Endodermal cell (in vitro differentiated cells): ENCODE measurements at regions not wholly inside any gene's neighbourhood (a gene's known extent, or its start where the extent isn't known, plus 50 kb on each side); places are given as distances from the start of the nearest gene placed in this dataset.

Source experiments
- DNase-seq: peaks from one replicate; pipeline ENCODE4 v3.0.0-alpha.2; 2017
- H3K27ac ChIP-seq: 2 replicates; pipeline ENCODE4 v1.5.1; 2013; ENCODE audit warnings: mild to moderate bottlenecking, low read depth, low read length, moderate library complexity
- H3K27me3 ChIP-seq: 2 replicates; pipeline ENCODE4 v1.6.1; 2013; ENCODE audit warnings: mild to moderate bottlenecking, low read length, moderate library complexity; ENCODE audit not compliant: insufficient read depth, control insufficient read depth, poor library complexity, severe bottlenecking
- H3K36me3 ChIP-seq: 2 replicates; pipeline ENCODE4 v1.7.0; 2013; ENCODE audit warnings: mild to moderate bottlenecking, low read length, moderate library complexity; ENCODE audit not compliant: control insufficient read depth, insufficient read depth
- H3K4me1 ChIP-seq: one replicate; pipeline ENCODE4 v1.7.0; 2013; ENCODE audit warnings: low read length; ENCODE audit not compliant: control insufficient read depth, insufficient read depth
- H3K4me3 ChIP-seq: 2 replicates; pipeline ENCODE4 v1.5.1; 2013; ENCODE audit warnings: mild to moderate bottlenecking, low read length, moderate library complexity
- H3K9ac ChIP-seq: 2 replicates; pipeline ENCODE4 v1.6.1; 2013; ENCODE audit warnings: mild to moderate bottlenecking, low read length, moderate library complexity; ENCODE audit not compliant: poor library complexity, severe bottlenecking; ENCODE audit errors: extremely low read depth
- H3K9me3 ChIP-seq: 2 replicates; pipeline ENCODE4 v1.6.1; 2013; ENCODE audit warnings: mild to moderate bottlenecking, low read length, moderate library complexity; ENCODE audit not compliant: control insufficient read depth
- H3K27ac Mint-ChIP-seq: 2 replicates; pipeline ENCODE4 v1.8.0; 2020; ENCODE audit warnings: mixed read lengths
- H3K27me3 Mint-ChIP-seq: 2 replicates; pipeline ENCODE4 v1.8.0; 2021; ENCODE audit warnings: mild to moderate bottlenecking, mixed read lengths; ENCODE audit not compliant: insufficient read depth
- H3K36me3 Mint-ChIP-seq: 2 replicates; pipeline ENCODE4 v1.8.0; 2020; ENCODE audit warnings: low read depth, mixed read lengths
- H3K4me1 Mint-ChIP-seq: 2 replicates; pipeline ENCODE4 v1.8.0; 2020; ENCODE audit warnings: mixed read lengths
- H3K4me3 Mint-ChIP-seq: 2 replicates; pipeline ENCODE4 v1.8.0; 2020; ENCODE audit warnings: mild to moderate bottlenecking, moderate library complexity, mixed read lengths
- H3K9me3 Mint-ChIP-seq: 2 replicates; pipeline ENCODE4 v1.8.0; 2020; ENCODE audit warnings: mild to moderate bottlenecking, mixed read lengths
- TF ChIP-seq, protein P1 (sequence below): fragments of 200-600 bp; sonication (generic); conservative IDR thresholded peaks from 2 replicates; pipeline ENCODE4 v1.5.0; 2021; ENCODE audit warnings: antibody characterized with exemption, mild to moderate bottlenecking

- H3K9me3 Mint-ChIP-seq: no peaks in the 10 kb centered on the region
- H3K4me3 Mint-ChIP-seq: no peak overlapping the region
- DNase-seq: no peak
- no peaks in the 10 kb centered on the region for H3K4me1 ChIP-seq
- no peak overlapping the region for H3K27ac ChIP-seq
- H3K27me3 Mint-ChIP-seq: no peaks in the 10 kb centered on the region
- H3K9ac ChIP-seq: no peak overlapping the region
- no peaks in the 10 kb centered on the region for H3K36me3 Mint-ChIP-seq
- TF ChIP-seq, protein P1, sequence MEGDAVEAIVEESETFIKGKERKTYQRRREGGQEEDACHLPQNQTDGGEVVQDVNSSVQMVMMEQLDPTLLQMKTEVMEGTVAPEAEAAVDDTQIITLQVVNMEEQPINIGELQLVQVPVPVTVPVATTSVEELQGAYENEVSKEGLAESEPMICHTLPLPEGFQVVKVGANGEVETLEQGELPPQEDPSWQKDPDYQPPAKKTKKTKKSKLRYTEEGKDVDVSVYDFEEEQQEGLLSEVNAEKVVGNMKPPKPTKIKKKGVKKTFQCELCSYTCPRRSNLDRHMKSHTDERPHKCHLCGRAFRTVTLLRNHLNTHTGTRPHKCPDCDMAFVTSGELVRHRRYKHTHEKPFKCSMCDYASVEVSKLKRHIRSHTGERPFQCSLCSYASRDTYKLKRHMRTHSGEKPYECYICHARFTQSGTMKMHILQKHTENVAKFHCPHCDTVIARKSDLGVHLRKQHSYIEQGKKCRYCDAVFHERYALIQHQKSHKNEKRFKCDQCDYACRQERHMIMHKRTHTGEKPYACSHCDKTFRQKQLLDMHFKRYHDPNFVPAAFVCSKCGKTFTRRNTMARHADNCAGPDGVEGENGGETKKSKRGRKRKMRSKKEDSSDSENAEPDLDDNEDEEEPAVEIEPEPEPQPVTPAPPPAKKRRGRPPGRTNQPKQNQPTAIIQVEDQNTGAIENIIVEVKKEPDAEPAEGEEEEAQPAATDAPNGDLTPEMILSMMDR: no peak
- H3K27me3 ChIP-seq: no peaks in the 10 kb centered on the region
- H3K9me3 ChIP-seq: no peaks in the 10 kb centered on the region
- H3K4me3 ChIP-seq: no peak overlapping the region
- H3K27ac Mint-ChIP-seq: no peak overlapping the region
- no peaks in the 10 kb centered on the region for H3K36me3 ChIP-seq
- peaks cover 7% of the 10 kb centered on the region for H3K4me1 Mint-ChIP-seq
Measured at GRCh38 chr12:92550661-92551060, 152.1 kb upstream of the PLEKHG7 start.

- H3K27me3 ChIP-seq: no peaks in the 10 kb centered on the region
- H3K4me1 ChIP-seq: no peaks in the 10 kb centered on the region
- Mint-ChIP-seq H3K4me3 (no peak overlapping the region), H3K9me3 (no peaks in the 10 kb centered on the region), H3K4me1 (peaks cover 7% of the 10 kb centered on the region), H3K27me3 (no peaks in the 10 kb centered on the region), H3K36me3 (no peaks in the 10 kb centered on the region), H3K27ac (no peak overlapping the region)
- no peaks in the 10 kb centered on the region for H3K9me3 ChIP-seq
- no peak overlapping the region for H3K4me3 ChIP-seq
- no peak for DNase-seq
- TF ChIP-seq, protein P1: no peak
- no peak overlapping the region for H3K27ac ChIP-seq
- no peak overlapping the region for H3K9ac ChIP-seq
- no peaks in the 10 kb centered on the region for H3K36me3 ChIP-seq
Measured at GRCh38 chr12:92550254-92550653, 152.5 kb upstream of the PLEKHG7 start.

DNA sequence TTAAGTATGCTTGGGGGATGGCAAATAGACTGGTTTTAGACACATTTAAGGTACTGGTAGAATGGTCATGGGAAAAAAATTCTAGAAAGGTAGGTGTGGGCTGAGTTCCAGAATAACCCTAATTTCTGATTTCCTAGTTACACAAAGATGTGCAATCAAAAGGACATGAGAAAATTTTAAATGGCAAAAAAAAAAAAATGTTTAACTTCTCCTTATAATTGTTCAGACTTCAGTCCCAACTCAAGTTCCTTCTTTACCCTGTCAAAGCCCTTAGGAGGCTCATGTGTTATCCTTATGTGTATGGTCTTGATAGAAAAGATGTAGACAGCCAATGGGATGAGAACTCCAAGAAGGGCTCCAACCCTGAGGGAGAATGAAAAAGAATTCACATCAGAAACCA lies 153.3 kb upstream of the PLEKHG7 start:
- TF ChIP-seq, protein P1: no peak
- H3K9ac ChIP-seq: no peak overlapping the region
- no peak overlapping the region for H3K4me3 ChIP-seq
- Mint-ChIP-seq H3K27ac (no peak overlapping the region), H3K4me1 (peaks cover 7% of the 10 kb centered on the region), H3K36me3 (no peaks in the 10 kb centered on the region), H3K9me3 (no peaks in the 10 kb centered on the region), H3K27me3 (no peaks in the 10 kb centered on the region), H3K4me3 (no peak overlapping the region)
- no peaks in the 10 kb centered on the region for H3K9me3 ChIP-seq
- H3K4me1 ChIP-seq: no peaks in the 10 kb centered on the region
- no peak for DNase-seq
- H3K27ac ChIP-seq: no peak overlapping the region
- no peaks in the 10 kb centered on the region for H3K36me3 ChIP-seq
- H3K27me3 ChIP-seq: no peaks in the 10 kb centered on the region
